GM12875 (cell line): ENCODE measurements at regions not wholly inside any gene's neighbourhood (a gene's known extent, or its start where the extent isn't known, plus 50 kb on each side); places are given as distances from the start of the nearest gene placed in this dataset.

Experiments
- H3K4me3 ChIP-seq: one replicate; pipeline ENCODE4 v1.5.1; 2011; ENCODE audit warnings: low read depth, low read length, control low read depth
- CTCF ChIP-seq: IDR thresholded peaks from 2 replicates; pipeline ENCODE4 v1.5.1; 2011; ENCODE audit warnings: low read depth, mild to moderate bottlenecking, control low read depth, inconsistent platforms, low read length, moderate library complexity, borderline replicate concordance; ENCODE audit not compliant: insufficient read depth

GRCh38 chr6:26270486-26270861 is 94.5 kb upstream of the BTN3A2 start:
- no peak for TF ChIP-seq CTCF
- peak overlapping the region; percentile 69 for H3K4me3 ChIP-seq

GRCh38 chr6:26270903-26271667 is 93.9 kb upstream of the BTN3A2 start:
- peak overlapping the region; percentile 69 for H3K4me3 ChIP-seq
- no peak for TF ChIP-seq CTCF

GRCh38 chr6:26271668-26272024 is 93.4 kb upstream of the BTN3A2 start:
- no peak for TF ChIP-seq CTCF
- H3K4me3 ChIP-seq = peak overlapping the region; percentile 67

- peak; percentile 15; the same call in 1 of the 2 replicates for TF ChIP-seq CTCF
- peak overlapping the region; percentile 67 for H3K4me3 ChIP-seq
Observed at GRCh38 chr6:26272171-26272637, 92.8 kb upstream of the BTN3A2 start.

- peak overlapping the region; percentile 44 for H3K4me3 ChIP-seq
- TF ChIP-seq CTCF = no peak
Observed at GRCh38 chr6:26273673-26274588, 91.1 kb upstream of the BTN3A2 start.

- H3K4me3 ChIP-seq = no peak overlapping the region
- no peak for TF ChIP-seq CTCF
Observed at GRCh38 chr6:26275663-26276062, 89.3 kb upstream of the BTN3A2 start.
